Posterior vena cava (tissue), 2 donors: ENCODE measurements at regions not wholly inside any gene's neighbourhood (a gene's known extent, or its start where the extent isn't known, plus 50 kb on each side); places are given as distances from the start of the nearest gene placed in this dataset.

ENCODE experiments used
- DNase-seq: peaks from one replicate; pipeline ENCODE4 v3.0.0-alpha.2; 2020; ENCODE audit warnings: low spot score
- intact Hi-C, 2 donors: fragments of 100-400 bp; cut with DNase I; formaldehyde crosslinking; loops; one replicate each; pipeline versions ENCODE4 v1.14.1 to v1.14.2; 2022 to 2023
- donor health status: DM: yes; HTN: yes; CAD: no.
- donor health status: DM: yes; HTN: yes; CAD: no.

DNA sequence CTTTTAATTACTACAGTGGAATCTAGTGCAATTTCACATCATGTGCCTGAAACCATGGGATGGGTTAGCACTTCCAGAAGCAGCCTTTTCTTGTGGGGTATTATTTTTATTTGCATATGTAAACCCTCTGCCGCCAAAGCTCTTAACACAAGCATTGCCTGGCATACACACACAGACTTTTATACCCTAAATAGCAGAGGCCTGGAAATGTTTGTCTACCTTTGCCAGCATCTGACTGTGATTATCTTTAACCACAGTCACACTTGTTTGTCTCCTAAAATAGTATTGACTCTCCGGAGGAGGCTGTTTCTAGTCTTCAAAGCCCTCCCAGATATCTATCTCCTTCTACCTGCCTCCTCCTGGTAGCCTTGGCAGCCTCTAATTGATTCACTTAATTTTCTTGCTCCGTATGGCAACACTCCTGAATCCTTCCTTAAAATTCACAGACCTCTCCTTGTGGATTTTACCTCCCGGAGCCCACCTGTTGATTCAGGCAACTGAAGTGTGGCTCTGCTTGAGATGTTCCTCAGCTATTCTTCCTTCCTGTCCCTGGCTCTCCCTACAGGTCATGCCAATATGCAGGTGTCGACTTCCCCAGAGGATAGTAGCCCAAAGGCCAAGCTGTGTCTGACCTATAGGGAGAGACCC, 127.1 kb upstream of the UMPS start:
- intact Hi-C loops = no loop called here
- DNase-seq = no peak

DNA sequence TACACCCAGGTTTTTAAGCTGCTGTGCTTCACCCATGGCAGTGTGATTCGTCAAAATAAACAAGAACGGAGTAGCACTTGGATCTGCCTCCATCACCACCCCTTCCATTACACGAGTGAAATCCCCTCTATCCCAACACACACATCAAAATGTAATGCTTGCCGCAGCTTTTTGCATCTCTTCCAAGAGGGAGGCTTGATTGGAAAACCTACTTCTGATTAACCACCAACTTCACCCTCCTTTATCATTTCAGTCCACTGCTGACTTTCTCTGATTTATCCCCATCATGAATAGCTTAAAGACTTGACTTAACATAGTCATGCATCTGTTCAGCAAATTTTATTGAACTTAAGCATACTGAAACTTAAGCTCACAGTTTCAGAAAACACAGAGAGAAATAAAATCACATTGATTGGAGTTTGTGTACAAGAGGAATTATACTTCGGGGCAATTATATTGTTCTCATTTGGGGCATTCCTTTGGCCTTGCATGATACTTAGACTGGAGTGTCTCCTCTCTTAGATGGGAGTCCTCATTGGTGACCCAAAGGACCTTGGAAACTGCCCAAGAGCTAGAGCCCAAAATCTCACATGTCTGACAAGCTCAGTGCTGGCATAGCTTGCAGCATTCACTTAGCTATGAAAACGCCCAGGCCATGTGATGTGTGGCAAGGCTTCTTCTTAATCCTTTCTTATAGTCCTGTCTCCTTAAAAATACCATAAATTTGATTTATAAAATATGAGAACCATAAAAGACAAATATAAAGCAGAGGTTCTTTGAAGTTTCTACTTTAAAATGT, 124.3 kb upstream of the UMPS start:
- DNase-seq = no peak
- intact Hi-C loops = no loop called here

- intact Hi-C loops = no loop called here
- DNase-seq = no peak
Observed at GRCh38 chr3:124607163-124607562, 123.1 kb upstream of the UMPS start.

DNA sequence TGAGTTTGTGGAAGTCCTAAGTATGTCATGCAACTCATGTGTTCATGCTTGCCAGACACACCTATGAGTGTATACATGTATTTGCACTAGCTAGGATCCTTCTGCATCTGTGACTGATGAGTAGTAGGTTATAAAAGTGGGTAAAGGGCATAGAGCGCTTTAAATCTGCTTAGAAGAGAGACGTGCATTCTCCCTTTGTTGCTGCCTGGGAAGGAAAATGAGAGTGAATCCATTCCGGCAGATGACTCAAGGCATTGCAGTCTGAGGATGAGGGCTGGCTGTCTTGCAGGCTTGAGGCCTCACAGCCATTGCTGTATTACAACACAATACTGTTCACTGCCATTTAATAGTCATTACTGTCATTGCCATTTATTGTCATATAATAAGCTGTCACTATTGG, 120.8 kb upstream of the UMPS start:
- DNase-seq = no peak
- intact Hi-C loops = no loop called here

- DNase-seq = no peak
- intact Hi-C loops = no loop called here
Observed at GRCh38 chr3:124610130-124610529, 120.1 kb upstream of the UMPS start.

GRCh38 chr3:124611520-124611919, 118.7 kb upstream of the UMPS start:
- DNase-seq = no peak
- intact Hi-C loops = no loop called here

- intact Hi-C loops = no loop called here
- DNase-seq = no peak
Observed at GRCh38 chr3:124615896-124616543, 114.2 kb upstream of the UMPS start.

- DNase-seq = no peak
- intact Hi-C loops = no loop called here
Observed at GRCh38 chr3:124617177-124617576, 113.1 kb upstream of the UMPS start.

GRCh38 chr3:124619887-124620599, 110.2 kb upstream of the UMPS start:
- intact Hi-C loops = no loop called here
- no peak for DNase-seq

- no peak for DNase-seq
- intact Hi-C loops = no loop called here
Observed at GRCh38 chr3:124620600-124621063, 109.6 kb upstream of the UMPS start.

DNA sequence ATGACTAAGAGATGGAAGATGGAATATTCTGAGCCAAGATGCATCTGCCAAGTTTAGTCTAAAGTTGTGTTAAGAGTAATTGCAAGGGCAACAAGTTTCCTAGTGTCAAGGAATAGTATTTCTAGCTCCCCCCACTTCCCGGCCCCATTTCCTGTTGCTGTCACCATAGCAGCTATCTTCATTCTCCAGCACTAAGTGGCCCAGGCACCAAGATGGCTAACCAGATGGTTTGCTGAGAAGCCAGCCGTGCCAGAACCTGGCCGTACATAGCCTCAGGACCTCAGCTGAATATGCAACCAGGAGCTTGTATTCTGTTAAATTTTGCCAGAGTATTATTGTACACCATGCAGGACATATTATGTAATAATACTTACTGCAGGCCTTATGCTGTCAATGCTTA, 108.8 kb upstream of the UMPS start:
- DNase-seq = no peak
- intact Hi-C loops = no loop called here

DNA sequence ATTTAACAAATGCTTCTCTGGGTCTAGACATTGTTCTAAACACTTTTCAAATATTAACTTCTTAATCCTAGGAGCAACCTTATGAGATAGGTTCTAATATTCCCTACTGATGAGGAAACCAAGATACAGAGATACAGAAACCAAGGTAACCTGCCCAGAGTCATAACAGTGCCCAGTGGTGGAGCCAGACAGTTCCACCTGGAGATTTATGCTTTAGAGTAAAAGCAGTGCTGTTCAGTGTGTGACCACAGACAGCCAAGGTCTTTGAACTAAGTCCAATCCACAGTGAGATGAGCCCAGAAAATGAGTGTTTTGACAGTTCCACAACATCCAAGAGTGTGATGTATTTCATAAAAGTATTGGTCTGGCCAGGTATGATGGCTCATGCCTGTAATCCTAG, 105.2 kb upstream of the UMPS start:
- no peak for DNase-seq
- intact Hi-C loops = no loop called here

DNA sequence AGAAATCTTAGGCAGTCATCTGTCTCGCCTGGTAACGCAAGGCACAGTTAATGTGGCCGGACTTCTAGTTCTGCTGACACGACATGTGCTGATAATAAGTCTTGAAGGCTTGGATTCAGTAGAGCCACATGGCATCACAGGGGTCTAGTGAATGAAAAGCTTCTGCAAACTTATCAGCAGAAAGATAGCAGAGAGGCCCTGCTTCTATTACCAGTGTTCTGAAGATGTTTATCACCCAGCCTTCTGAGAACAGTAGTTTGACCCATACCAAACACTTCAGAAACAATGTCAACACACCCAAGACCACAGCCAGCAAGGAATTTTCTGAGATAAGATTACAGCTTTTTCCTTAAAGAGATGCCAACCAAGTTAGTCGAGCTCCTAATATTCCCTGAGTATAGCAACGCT, 102.7 kb upstream of the UMPS start:
- intact Hi-C loops = no loop called here
- DNase-seq = no peak

- DNase-seq = no peak
- intact Hi-C loops = no loop called here
Observed at GRCh38 chr3:124628863-124629262, 101.4 kb upstream of the UMPS start.

GRCh38 chr3:124629497-124629896, 100.8 kb upstream of the UMPS start:
- no peak for DNase-seq
- intact Hi-C loops = no loop called here

- intact Hi-C loops = no loop called here
- DNase-seq = no peak
Observed at GRCh38 chr3:124630960-124631359, 99.3 kb upstream of the UMPS start.

DNA sequence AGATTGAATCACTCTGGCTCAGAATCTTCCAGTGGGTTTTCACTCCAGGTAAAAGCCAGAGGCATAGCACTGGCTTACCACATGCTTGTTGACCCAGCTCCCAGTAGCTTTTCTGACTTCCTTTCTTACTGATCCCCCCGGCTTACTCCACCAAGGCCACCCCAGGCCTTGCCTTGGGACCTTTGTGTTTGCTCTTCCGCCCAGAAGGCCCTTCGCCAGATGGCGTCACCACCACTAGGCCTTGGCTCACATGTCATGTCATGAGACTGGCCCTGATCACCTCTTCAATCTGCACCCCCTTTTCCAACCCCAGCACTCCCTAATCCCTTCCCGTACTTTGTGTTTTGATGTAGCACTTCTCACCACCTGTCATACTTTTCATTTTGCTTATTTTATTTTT, 98.5 kb upstream of the UMPS start:
- intact Hi-C loops = no loop called here
- no peak for DNase-seq

DNA sequence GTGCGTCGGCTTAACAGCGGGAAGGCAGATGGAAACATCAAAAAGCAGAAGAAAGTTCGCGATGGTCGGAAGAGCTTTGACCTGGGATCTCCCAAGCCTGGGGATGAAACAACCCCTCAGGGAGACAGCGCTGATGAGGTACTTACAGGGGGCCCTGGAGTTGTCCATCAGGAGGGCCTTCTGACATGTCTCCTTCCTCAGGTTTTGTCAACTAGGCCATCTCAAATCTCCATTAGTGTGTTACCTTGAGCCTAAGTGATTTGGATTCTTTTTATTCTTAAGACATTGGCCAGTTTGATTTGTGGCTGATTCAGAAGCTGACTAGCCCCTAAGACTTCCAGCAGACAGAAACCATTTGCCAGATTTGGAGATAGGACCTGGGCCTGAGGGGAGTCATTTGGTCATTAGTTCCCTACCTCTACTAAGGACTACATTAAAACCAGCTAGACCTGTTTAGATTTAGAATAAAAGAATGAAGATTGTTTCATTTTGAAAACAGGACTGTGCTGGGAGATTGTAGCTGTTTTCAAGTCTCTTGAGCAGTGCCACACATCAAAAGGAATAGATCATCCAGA, 97.6 kb upstream of the UMPS start:
- no peak for DNase-seq
- intact Hi-C loops = no loop called here

DNA sequence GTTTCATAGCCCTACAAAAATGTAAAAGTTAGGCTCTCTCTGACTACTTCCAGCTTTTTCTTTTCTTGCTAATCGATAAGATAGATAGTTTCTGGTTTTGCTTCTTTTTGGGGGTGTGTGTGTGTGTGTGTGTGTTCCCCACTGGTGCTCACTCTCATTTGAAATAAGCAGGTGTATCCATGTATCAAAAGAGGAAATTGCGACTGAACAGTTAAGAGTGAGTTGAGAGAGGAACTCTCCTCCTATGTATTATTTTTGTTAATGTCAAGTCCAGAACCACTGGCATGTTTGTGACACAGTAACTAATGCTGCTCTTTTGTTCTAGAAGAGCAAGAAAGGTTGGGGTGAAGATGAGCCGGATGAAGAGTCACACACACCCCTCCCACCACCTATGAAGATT, 96.7 kb upstream of the UMPS start:
- no peak for DNase-seq
- intact Hi-C loops = no loop called here
